Neural cell (in vitro differentiated cells): ENCODE measurements at regions not wholly inside any gene's neighbourhood (a gene's known extent, or its start where the extent isn't known, plus 50 kb on each side); places are given as distances from the start of the nearest gene placed in this dataset.

Source experiments
- EP300 ChIP-seq: fragments of 450-650 bp; conservative IDR thresholded peaks from 2 replicates; pipeline ENCODE4 v1.6.1; 2014; ENCODE audit warnings: antibody characterized with exemption, mild to moderate bottlenecking, moderate library complexity; ENCODE audit not compliant: poor library complexity, severe bottlenecking
- EZH2 ChIP-seq: fragments of 200-600, 300-800 bp; shearing (Covaris generic), sonication (generic); IDR thresholded peaks from 2 replicates; pipeline ENCODE4 v1.6.1; 2014; ENCODE audit warnings: antibody characterized with exemption, low read length, borderline replicate concordance, mild to moderate bottlenecking; ENCODE audit not compliant: insufficient read depth, poor library complexity, severe bottlenecking
- POLR2AphosphoS5 ChIP-seq: IDR thresholded peaks from 2 replicates; pipeline ENCODE4 v1.6.1; 2012
- RAD21 ChIP-seq: fragments of 450-650 bp; conservative IDR thresholded peaks from 2 replicates; pipeline ENCODE4 v1.6.1; 2014; ENCODE audit warnings: antibody characterized with exemption, mild to moderate bottlenecking, moderate library complexity
- TF ChIP-seq, protein P1 (sequence below): fragments of 450-650 bp; IDR thresholded peaks from 2 replicates; pipeline ENCODE4 v1.5.1; 2014; ENCODE audit warnings: antibody characterized with exemption, mild to moderate bottlenecking, moderate library complexity; ENCODE audit not compliant: poor library complexity, severe bottlenecking
- TF ChIP-seq, protein P2 (sequence below): IDR thresholded peaks from 2 replicates; pipeline ENCODE4 v1.6.1; 2012; ENCODE audit warnings: borderline replicate concordance

DNA sequence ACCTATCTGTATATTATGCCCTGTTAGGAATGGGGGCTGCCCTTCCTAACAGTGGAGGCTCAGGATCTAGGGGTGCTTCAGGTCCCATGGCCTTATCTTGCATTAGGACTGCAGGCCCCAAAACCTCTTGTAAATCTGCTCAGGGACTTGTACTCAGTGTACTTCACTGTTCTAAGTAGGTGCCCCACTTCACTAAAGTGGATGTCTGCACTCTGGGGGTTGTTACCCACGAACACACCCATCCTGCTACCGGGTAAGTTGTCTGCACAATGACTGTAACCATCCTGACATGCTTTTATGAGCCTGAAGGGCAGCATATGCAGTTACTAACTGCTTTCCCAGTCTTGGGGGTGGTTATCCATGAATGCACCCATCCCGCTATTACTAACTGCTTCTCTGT is 163.0 kb downstream of the PTCSC3 start:
- TF ChIP-seq, protein P1, sequence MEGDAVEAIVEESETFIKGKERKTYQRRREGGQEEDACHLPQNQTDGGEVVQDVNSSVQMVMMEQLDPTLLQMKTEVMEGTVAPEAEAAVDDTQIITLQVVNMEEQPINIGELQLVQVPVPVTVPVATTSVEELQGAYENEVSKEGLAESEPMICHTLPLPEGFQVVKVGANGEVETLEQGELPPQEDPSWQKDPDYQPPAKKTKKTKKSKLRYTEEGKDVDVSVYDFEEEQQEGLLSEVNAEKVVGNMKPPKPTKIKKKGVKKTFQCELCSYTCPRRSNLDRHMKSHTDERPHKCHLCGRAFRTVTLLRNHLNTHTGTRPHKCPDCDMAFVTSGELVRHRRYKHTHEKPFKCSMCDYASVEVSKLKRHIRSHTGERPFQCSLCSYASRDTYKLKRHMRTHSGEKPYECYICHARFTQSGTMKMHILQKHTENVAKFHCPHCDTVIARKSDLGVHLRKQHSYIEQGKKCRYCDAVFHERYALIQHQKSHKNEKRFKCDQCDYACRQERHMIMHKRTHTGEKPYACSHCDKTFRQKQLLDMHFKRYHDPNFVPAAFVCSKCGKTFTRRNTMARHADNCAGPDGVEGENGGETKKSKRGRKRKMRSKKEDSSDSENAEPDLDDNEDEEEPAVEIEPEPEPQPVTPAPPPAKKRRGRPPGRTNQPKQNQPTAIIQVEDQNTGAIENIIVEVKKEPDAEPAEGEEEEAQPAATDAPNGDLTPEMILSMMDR: no peak
- TF ChIP-seq POLR2AphosphoS5 (no peak), EP300 (no peak), EZH2 (no peak), RAD21 (no peak)
- TF ChIP-seq, protein P2, sequence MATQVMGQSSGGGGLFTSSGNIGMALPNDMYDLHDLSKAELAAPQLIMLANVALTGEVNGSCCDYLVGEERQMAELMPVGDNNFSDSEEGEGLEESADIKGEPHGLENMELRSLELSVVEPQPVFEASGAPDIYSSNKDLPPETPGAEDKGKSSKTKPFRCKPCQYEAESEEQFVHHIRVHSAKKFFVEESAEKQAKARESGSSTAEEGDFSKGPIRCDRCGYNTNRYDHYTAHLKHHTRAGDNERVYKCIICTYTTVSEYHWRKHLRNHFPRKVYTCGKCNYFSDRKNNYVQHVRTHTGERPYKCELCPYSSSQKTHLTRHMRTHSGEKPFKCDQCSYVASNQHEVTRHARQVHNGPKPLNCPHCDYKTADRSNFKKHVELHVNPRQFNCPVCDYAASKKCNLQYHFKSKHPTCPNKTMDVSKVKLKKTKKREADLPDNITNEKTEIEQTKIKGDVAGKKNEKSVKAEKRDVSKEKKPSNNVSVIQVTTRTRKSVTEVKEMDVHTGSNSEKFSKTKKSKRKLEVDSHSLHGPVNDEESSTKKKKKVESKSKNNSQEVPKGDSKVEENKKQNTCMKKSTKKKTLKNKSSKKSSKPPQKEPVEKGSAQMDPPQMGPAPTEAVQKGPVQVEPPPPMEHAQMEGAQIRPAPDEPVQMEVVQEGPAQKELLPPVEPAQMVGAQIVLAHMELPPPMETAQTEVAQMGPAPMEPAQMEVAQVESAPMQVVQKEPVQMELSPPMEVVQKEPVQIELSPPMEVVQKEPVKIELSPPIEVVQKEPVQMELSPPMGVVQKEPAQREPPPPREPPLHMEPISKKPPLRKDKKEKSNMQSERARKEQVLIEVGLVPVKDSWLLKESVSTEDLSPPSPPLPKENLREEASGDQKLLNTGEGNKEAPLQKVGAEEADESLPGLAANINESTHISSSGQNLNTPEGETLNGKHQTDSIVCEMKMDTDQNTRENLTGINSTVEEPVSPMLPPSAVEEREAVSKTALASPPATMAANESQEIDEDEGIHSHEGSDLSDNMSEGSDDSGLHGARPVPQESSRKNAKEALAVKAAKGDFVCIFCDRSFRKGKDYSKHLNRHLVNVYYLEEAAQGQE: no peak
